HG03442 (cell line): ENCODE measurements at regions not wholly inside any gene's neighbourhood (a gene's known extent, or its start where the extent isn't known, plus 50 kb on each side); places are given as distances from the start of the nearest gene placed in this dataset.
"Not testable (repeated sequence)": the region's sequence is repeated elsewhere in the genome, so short reads cannot be mapped to it uniquely, and the experiment has no call there.

Experiments used
- ATAC-seq: cut with Tn5 transposase; IDR thresholded peaks from one replicate; pipeline ENCODE4 v1.9.1; 2021; ENCODE audit warnings: mild to moderate bottlenecking, moderate library complexity; ENCODE audit not compliant: unreplicated experiment

DNA sequence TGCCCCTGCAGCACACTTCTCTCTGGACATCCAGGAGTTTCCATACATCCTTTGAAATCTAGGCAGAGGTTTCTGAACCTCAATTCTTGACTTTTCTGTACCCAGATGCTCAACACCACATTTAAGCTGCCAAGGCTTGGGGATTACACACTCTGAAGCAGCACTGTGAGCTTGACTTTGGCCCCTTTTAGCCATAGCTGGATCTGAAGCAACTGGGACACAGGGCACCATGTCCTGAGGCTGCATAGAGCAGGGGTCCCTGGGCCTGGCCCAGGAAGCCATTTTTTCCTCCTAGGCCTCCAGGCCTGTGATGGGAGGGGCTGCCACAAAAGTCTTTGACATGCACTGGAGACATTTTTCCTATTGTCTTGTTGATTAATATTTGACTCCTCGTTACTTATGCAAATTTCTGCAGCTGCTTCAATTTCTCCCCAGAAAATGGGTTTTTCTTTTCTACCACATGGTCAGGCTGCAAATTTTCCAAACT is 694.0 kb downstream of the DIPK2A start:
- no peak for ATAC-seq

DNA sequence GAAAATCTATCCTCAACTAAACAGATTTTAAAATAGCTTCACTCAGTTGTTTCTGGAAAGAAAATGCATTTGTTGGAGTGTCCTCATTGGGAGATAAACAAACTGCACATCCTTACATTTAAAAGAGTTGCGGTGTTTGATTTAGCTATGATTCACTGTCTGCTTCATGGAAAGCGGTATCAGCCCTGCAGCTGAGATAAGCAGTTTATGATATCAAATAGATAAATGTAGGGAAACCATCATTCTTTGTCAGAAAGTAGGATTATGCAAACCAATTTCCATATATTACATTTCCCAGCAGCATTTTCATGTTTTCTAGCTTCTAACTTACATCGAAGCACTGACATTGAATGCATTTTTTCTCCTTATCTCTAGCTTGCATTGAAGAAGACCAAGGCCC is 698.9 kb downstream of the DIPK2A start:
- no peak for ATAC-seq

DNA sequence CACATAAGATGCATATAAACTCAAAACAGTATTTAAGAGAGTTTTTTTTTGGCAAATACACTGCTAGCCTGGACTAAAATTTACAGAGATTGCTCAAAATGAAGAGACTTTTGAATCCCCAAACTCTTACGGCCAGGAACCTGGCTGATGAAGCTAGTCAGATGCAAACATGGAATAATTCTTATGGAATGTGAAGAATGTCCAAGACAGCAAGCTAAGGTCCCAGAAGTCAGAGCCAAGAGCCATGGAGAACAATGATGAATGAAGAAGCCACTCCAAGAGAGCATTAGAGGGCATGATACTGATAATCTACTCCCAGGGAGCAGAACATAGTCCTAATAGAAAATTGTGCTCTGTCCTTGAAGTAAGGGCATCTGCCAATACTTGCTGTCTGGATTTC is 705.5 kb downstream of the DIPK2A start:
- no peak for ATAC-seq

DNA sequence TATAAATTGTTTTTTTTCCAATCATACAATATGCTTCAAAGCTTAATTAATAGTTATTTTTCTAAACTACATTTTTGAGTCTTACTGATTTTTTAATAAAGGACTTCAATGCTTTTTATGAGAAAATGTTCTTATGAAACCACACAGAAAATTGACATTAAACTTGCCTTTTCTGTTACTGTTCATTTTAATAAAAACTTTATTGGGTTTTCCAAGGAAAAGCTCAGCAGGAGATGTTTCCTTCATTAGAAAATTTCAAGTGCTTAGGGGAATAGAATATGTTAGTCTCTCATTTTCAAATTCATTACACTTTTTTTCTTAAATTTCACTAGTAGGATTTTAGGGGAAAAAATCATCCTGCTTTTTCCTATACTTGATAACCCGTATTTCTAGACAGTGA is 711.4 kb downstream of the DIPK2A start:
- ATAC-seq: no peak

DNA sequence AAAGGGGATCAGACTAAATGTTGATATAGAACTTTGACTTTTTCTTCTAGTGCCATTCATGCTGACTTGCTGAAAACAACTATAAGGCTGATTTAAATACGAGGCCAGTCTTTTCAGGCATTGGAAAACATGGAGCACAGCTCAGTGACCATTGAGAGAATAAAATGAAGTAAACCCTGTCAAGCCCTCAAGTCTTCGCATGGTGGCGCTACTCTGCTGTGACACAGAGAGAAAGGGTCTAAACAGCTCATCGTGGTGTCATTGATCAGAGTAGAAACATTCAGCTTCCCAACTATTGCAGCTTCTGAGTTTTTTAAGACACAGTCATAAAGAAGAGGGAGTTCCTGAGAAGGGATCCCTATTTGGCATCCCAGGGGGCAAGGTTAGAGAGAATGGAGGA is 716.2 kb downstream of the DIPK2A start:
- ATAC-seq: no peak

DNA sequence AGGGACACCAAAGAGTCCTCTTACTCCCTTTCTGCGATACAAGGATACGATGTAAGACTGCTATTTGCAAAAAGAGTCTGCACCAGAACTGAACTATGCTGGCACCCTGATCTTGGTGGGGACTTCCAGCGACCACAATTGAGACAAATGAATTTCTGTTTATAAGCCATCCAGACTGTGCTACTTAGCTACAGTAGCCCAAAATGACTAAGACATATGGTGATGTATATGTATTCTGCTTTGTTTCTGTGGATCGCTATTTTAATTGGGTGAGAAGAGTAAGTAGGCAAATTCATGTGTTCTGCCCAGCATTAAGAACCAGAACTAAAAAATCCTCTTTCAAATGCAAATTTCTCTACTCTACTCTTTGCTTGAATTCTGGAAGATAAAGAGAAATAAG is 720.9 kb downstream of the DIPK2A start:
- ATAC-seq: no peak

DNA sequence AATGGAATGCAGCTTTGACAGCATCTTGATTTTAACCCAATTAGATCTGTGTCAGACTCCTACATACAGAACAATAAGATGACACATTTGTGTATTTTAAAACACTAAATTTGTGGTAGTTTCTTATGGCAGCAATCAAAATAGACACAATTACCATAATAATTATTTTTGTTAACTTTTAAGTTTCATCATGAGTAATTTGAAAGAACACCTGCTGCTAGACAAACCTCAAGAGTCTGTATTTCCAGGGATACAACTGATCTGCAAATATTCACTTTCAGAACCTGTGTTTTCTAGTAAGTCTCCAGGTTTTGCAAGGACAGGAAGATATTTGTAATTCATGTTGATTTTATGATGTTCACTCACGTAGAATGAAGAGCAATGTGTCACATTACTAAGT is 736.8 kb downstream of the DIPK2A start:
- ATAC-seq: no peak

DNA sequence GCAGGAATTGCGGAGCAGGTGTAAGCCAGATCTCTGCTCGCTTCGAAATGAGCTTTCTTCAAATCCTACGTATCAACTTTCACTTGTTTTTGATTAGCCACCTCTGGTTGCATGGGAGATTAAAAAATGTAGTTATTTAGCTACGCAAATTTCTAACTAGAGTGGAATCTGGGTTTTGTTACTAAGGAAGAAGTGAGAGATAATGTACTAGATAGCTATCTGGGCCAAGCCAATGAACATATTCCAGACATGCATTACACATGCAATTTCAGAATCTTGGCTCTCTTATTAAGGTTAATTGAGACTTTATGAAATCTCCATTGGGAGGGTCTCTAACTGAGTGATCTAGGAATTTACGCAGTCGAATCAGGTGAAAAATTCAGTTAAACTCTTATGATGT is 765.7 kb downstream of the DIPK2A start:
- ATAC-seq: no peak

DNA sequence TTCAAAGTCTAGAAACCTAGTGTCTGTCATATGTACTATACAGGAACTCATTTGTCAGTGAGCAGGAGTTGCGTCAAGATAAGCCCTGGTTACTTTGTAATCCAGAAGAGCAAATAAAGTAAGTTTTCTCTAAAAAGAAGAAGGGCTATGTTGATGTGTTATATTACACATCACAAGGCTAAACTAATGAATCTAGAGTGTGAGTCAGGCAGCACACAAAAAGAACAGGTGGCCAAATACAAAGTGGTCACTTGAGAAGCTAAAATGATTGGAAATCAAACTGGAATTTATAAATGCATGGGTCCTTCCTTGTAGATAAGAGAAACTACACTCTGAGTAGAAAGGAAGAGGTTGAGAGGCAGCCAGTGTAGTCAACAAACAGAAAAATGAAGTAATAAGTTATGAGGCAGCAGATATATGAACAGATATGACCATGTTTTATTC is 771.6 kb downstream of the DIPK2A start:
- ATAC-seq: no peak

DNA sequence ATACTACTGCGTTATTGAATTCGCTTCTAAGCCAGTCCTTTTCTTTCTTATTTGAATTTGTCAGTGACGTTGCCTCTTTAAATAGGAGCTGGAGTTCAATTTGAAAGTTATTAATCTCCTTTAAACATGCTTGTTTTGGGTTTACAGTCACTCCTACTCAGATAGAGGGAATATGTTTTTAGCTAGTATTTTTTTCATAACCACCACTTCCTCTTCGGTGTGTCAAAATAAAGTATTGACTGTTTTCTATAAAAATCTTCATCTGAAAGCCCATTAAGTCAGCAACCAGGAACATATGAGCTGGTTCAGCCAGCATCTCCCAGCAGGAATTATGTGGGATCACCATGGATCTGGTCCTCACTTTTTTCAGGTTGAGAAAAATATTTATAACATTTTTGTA is 772.9 kb downstream of the DIPK2A start:
- ATAC-seq: no peak

DNA sequence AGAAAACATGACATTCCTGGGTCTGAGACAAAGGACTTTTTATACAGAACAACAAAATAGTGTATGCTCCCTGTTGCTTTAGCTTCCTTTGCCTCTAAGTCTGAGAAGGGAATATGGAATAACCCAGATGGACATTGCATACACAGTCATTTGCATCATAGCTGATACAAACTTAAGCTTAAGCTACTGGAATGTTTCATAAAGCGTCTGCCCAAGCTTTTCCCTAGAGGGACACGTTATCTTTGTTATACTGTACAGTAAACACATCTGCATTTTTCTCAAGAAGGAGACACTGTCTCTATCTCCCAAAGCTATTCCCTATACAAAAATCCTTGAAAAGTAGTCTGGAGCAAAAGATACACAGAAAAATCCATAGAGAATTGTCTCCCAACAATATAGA is 775.0 kb downstream of the DIPK2A start:
- no peak for ATAC-seq

DNA sequence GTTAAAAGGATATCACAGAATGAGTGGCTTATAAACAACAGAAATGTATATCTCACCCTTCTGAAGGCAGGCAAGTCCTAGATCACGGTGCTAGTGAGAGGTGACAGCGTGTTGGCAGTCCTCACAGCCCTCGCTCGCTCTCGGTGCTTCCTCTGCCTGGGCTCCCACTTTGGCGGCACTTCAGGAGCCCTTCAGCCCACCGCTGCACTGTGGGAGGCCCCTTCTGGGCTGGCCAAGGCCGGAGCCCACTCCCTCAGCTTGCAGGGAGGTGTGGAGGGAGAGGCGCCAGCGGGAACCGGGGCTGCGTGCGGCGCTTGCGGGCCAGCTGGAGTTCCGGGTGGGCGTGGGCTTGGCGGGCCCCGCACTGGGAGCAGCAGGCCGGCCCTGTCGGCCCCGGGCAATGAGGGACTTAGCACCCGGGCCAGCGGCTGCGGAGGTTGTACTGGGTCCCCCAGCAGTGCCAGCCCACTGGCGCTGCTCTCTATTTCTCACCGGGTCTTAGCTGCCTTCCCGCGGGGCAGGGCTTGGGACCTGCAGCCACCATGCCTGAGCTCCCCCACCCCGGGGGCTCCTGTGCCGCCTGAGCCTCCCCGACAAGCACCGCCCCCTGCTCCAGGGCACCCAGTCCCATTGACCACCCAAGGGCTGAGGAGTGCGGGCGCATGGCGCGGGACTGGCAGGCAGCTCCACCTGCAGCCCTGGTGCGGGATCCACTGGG is 778.1 kb downstream of the DIPK2A start:
- not testable (repeated sequence) for ATAC-seq

DNA sequence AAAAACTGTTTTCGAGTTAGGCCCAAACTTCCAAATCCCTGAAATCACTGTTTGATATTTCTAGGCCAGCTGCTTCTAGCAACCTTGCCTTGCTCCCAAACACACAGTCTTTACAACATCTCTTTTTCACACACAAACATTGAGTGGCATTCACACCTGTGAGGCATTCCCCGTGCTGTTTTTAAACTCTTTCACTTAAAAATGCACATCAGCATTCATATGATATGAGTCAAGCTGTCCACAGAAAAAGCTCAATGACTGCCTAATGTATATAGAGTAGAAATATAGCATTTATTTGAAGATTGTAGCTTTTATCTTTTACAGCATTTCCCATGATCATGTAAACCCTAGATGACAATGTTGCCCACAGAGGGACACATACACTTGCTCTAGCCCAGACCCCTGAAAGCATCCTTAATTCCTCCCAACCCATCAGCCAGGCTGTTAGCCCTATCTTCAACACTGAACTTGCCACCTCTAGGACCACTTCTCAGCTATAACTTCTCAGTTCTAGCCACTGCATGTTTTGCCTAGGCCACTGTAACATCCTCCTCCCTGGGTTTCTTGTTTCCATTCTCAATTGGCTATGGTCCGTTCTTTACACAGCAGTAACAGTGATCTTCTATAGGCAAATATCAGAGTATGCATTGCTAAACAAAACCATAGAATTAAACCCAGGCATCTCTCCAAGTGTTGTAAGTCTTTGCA is 782.6 kb downstream of the DIPK2A start:
- no peak for ATAC-seq

DNA sequence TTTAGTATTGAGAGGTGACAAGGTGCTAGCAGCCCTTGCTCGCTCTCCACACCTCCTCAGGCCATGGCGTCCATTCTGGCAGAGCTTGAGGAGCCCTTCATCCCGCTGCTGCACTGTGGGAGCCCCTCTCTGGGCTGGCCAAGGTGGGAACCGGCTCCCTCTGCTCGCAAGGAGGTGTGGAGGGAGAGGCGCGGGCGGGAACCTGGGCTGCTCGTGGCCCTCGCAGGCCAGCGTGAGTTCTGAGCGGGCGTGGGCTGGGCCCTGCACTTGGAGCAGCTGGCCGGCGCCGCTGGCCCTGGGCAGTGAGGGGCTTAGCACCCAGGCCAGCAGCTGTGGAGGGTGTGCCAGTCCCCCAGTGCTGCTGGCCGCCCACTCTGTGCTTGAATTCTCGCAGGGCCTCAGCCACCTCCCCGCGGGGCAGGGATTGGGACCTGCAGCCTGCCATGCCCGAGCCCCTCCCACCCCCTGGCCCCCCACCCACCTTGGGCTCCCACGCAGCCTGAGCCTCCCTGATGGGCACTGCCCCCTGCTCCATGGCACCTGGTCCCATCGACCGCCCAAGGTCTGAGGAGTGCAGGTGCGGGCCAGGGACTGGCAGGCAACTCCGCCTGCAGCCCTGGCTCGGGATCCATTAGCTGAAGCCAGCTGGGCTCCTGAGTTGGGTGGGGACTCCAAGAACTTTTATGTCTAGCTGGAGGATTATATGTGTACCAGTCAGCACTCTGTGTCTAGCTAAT is 785.2 kb downstream of the DIPK2A start:
- no peak for ATAC-seq

DNA sequence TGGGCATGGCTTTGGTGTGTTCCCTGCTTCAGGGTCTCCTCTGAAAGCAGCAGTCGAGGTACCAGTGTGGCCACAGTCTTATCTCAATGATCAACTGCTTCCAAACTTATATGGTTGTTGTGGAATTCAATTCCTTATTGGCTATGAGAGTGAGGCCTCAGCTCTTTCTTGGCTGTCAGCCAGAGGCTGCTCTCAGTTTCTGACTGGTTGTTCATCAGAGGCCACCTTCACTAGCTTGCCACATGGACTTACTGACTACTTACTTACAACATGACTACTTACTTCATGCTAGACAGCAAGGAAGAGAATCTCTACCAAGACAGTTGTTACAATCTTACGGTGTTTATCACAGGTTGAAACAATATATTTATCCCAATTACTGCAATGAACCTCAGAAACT is 789.2 kb downstream of the DIPK2A start:
- no peak for ATAC-seq

DNA sequence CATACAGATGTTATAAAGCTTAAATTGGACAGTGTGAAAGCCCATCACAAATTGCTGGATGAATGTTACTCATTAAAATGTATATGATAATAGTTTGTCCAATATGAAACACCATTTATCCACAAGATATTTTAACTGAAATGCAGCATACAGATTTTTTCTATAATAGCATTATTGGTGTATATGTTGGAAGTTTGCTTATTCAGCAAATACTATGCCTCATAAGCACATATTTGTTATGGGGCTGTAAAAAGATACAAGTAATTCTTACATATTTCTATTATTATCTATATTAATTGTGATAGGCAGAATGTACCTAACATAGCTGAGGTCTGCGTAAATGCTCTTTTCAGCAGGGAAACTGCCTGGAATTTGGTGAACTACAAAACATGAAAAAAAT is 790.5 kb downstream of the DIPK2A start:
- ATAC-seq: no peak

DNA sequence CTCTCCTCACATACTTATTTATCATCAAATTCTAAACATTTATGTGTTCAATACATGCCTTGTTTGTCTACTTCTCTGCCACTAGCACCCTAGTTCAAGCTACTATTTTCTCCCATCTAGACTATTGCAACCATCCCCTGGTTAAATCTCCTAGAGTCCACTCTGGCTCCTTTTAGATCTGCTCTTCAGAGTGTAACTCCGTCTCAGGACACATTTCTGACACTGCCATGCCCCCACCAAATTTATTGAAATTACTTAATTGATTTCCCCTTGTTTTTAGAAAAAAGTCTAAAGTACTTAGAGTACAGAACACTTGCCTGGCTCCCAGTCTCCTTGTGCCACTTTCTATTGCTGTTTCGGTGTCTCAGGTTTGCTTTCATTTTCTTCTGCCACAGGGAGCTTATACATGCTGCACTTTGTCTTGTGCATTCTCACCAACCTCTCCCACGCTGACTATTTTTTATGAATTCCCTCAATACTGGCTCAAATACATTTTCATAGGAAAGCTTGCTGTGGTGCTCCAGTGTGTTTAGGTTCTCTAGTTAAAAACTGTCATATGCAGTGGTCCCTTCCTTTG is 792.3 kb downstream of the DIPK2A start:
- ATAC-seq: peak; percentile 96

DNA sequence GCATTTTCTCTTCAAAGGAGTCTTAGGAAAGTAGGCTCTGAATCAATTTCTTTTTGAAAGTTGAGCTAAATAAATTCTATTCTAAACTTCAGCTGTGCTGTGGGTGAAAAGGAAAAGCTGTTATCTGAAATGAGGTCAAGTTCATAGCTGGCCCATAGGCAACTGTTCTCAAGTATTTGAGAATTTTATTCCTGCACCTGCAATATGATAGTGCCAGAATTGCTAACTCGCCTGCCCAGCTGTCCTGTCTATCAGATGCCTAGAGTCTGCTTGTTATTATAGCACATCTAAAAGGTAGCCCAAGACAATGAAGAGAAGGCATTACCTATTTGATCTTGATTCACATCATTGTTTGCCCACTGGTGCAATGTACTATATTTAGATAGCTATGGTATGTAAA is 798.7 kb downstream of the DIPK2A start:
- ATAC-seq: no peak

DNA sequence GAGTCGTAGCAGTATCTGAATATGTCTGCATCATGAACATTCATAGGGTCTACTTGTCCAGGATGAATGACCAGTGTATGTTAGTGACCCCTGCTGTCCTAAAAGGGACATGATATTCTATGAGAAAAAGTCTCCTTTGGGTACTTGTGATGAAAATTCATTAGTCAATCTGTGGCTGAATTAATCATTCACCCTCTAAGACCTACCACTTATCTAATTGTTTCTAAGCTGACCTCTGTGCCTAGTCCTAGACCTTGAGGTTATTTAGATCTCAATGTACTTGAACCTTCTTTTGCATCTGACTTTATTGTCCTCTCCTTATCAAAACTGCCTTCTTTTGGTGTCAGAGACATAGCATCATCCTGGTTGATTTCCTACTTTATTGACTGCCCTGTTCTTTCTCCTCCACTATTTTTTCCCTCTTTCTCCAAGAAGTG is 799.3 kb downstream of the DIPK2A start:
- no peak for ATAC-seq

DNA sequence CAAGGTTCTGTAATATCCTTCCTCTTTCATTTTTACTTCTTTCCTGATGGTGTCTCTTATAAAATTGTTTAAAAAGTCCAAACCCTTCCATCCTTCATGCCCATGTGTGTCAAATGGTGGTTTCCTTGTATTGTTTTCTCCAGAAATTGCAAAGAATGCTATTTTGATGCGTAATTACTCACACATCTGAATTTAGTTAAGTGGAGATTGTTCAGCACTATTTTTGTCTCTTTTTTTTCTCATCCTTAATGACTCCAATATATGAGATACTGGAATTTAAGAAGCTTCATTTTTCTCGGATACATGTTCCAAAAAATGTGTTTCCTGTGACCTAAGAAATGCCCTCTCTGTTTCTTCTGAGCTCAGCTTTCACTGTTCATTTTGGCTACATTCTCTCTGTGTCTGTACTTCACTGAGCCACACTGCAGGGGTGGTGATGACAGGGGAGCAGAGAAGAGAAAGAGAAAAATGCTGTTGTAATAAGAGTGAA is 799.8 kb downstream of the DIPK2A start:
- no peak for ATAC-seq

DNA sequence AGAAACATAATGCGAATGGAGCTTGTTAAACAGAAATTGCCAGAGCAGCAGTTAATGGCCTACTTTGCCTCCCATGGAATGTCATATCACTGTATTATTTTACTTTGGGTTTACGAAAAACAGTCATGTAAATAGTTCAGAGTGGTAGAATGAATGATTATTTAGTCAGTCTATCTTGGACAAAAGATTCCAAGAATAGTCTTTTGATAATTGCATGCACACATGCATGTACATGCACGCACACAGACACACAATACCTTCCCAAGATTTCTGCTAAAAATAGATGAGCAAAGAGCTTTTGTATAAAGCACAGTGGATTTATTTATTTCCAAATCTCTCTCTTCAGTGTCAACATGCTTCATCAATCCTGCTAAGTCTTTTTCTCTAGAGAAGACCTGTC is 800.7 kb downstream of the DIPK2A start:
- no peak for ATAC-seq
